ENCODE measurements at regions not wholly inside any gene's neighbourhood (a gene's known extent, or its start where the extent isn't known, plus 50 kb on each side); places are given as distances from the start of the nearest gene placed in this dataset.

- BruUV-seq (replicated peaks): no TSS peak
- intact Hi-C loops (cut with micrococcal nuclease): no loop called here
- DNase-seq (ENCODE audit: unreplicated experiment): no peak
- POLR2A ChIA-PET: interaction anchor here (0.6 kb wide), 1 partner anchor 20 kb away, joined by 3 read pairs; no protein-coding TSS in a partner anchor
- Mint-ChIP-seq H3K27me3 (ENCODE audit: insufficient read depth, unreplicated experiment) (no peaks in the 10 kb centered on the region), H3K36me3 (ENCODE audit: insufficient read depth, unreplicated experiment) (no peaks in the 10 kb centered on the region), H3K4me1 (ENCODE audit: insufficient read depth, unreplicated experiment) (no peaks in the 10 kb centered on the region), H3K27ac (ENCODE audit: low read depth, unreplicated experiment) (no peak overlapping the region), H3K4me3 (ENCODE audit: unreplicated experiment) (no peak overlapping the region), H3K9me3 (ENCODE audit: unreplicated experiment) (no peaks in the 10 kb centered on the region)
- CTCF ChIA-PET: no interaction called here
- TF ChIP-seq CTCF (IDR thresholded peaks at IDR 0.05; ENCODE audit: unreplicated experiment): no peak
These were observed 537.7 kb downstream of the MCTP2 start for GRCh38 chr15:94769089-94769488.

GRCh38 chr15:94770199-94770598 is 538.8 kb downstream of the MCTP2 start:
- no peak for TF ChIP-seq CTCF (IDR thresholded peaks at IDR 0.05; ENCODE audit: unreplicated experiment)
- Mint-ChIP-seq H3K27ac (ENCODE audit: low read depth, unreplicated experiment) (no peak overlapping the region), H3K9me3 (ENCODE audit: unreplicated experiment) (no peaks in the 10 kb centered on the region), H3K36me3 (ENCODE audit: insufficient read depth, unreplicated experiment) (no peaks in the 10 kb centered on the region), H3K4me3 (ENCODE audit: unreplicated experiment) (no peak overlapping the region), H3K4me1 (ENCODE audit: insufficient read depth, unreplicated experiment) (no peaks in the 10 kb centered on the region), H3K27me3 (ENCODE audit: insufficient read depth, unreplicated experiment) (no peaks in the 10 kb centered on the region)
- intact Hi-C loops (cut with micrococcal nuclease): no loop called here
- POLR2A ChIA-PET: no interaction called here
- CTCF ChIA-PET: no interaction called here
- no TSS peak for BruUV-seq (replicated peaks)
- DNase-seq (ENCODE audit: unreplicated experiment): no peak

GRCh38 chr15:94777037-94777436 is 545.7 kb downstream of the MCTP2 start:
- Mint-ChIP-seq H3K27ac (ENCODE audit: low read depth, unreplicated experiment) (no peak overlapping the region), H3K4me1 (ENCODE audit: insufficient read depth, unreplicated experiment) (no peaks in the 10 kb centered on the region), H3K9me3 (ENCODE audit: unreplicated experiment) (no peaks in the 10 kb centered on the region), H3K27me3 (ENCODE audit: insufficient read depth, unreplicated experiment) (no peaks in the 10 kb centered on the region), H3K36me3 (ENCODE audit: insufficient read depth, unreplicated experiment) (no peaks in the 10 kb centered on the region), H3K4me3 (ENCODE audit: unreplicated experiment) (no peak overlapping the region)
- no TSS peak for BruUV-seq (replicated peaks)
- CTCF ChIA-PET: no interaction called here
- no peak for DNase-seq (ENCODE audit: unreplicated experiment)
- no peak for TF ChIP-seq CTCF (IDR thresholded peaks at IDR 0.05; ENCODE audit: unreplicated experiment)
- POLR2A ChIA-PET: interaction anchor here (0.7 to 1.1 kb wide), 2 partner anchors 14 to 202 kb away, joined by 4 read pairs; no protein-coding TSS in a partner anchor
- intact Hi-C loops (cut with micrococcal nuclease): no loop called here

- POLR2A ChIA-PET: no interaction called here
- no peak for DNase-seq (ENCODE audit: unreplicated experiment)
- intact Hi-C loops (cut with micrococcal nuclease): no loop called here
- Mint-ChIP-seq H3K4me1 (ENCODE audit: insufficient read depth, unreplicated experiment) (no peaks in the 10 kb centered on the region), H3K4me3 (ENCODE audit: unreplicated experiment) (no peak overlapping the region), H3K27me3 (ENCODE audit: insufficient read depth, unreplicated experiment) (no peaks in the 10 kb centered on the region), H3K9me3 (ENCODE audit: unreplicated experiment) (no peaks in the 10 kb centered on the region), H3K27ac (ENCODE audit: low read depth, unreplicated experiment) (no peak overlapping the region), H3K36me3 (ENCODE audit: insufficient read depth, unreplicated experiment) (no peaks in the 10 kb centered on the region)
- no peak for TF ChIP-seq CTCF (IDR thresholded peaks at IDR 0.05; ENCODE audit: unreplicated experiment)
- BruUV-seq (replicated peaks): no TSS peak
- CTCF ChIA-PET: no interaction called here
These were observed 547.5 kb downstream of the MCTP2 start for GRCh38 chr15:94778840-94779239.

Measured in MCF 10A (cell line).